ENCODE measurements at regions not wholly inside any gene's neighbourhood (a gene's known extent, or its start where the extent isn't known, plus 50 kb on each side); places are given as distances from the start of the nearest gene placed in this dataset.

- no peak for DNase-seq (ENCODE audit: low spot score)
- TF ChIP-seq, protein P1, sequence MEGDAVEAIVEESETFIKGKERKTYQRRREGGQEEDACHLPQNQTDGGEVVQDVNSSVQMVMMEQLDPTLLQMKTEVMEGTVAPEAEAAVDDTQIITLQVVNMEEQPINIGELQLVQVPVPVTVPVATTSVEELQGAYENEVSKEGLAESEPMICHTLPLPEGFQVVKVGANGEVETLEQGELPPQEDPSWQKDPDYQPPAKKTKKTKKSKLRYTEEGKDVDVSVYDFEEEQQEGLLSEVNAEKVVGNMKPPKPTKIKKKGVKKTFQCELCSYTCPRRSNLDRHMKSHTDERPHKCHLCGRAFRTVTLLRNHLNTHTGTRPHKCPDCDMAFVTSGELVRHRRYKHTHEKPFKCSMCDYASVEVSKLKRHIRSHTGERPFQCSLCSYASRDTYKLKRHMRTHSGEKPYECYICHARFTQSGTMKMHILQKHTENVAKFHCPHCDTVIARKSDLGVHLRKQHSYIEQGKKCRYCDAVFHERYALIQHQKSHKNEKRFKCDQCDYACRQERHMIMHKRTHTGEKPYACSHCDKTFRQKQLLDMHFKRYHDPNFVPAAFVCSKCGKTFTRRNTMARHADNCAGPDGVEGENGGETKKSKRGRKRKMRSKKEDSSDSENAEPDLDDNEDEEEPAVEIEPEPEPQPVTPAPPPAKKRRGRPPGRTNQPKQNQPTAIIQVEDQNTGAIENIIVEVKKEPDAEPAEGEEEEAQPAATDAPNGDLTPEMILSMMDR (IDR thresholded peaks at IDR 0.05; ENCODE audit: extremely low read depth, missing control alignments) = no peak
Observed at GRCh38 chr22:40113696-40114095, 64.0 kb upstream of the TNRC6B start.

DNA sequence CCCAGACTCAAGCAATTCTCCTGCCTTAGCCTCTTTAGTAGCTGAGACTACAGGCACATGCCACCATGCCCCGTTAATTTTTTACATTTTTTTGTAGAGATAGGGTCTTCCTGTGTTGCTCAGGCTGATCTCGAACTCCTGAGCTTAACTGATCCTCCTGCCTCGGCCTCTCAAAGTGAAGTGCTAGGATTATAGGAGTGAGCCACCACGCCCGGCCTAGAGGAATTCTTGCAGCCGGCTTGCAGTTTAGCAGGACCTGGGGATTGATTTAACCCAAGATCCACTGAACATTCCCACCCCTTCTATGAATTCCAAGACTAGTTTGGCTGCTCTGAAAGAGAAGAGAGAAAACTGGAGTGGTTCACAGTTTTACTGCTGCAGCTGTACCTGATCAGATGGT, 63.3 kb upstream of the TNRC6B start:
- TF ChIP-seq, protein P1 (IDR thresholded peaks at IDR 0.05; ENCODE audit: extremely low read depth, missing control alignments) = no peak
- DNase-seq (ENCODE audit: low spot score) = no peak

GRCh38 chr22:40116496-40117200, 61.1 kb upstream of the TNRC6B start:
- TF ChIP-seq, protein P1 (IDR thresholded peaks at IDR 0.05; ENCODE audit: extremely low read depth, missing control alignments) = no peak
- no peak for DNase-seq (ENCODE audit: low spot score)

GRCh38 chr22:40118979-40119378, 58.7 kb upstream of the TNRC6B start:
- no peak for DNase-seq (ENCODE audit: low spot score)
- TF ChIP-seq, protein P1 (IDR thresholded peaks at IDR 0.05; ENCODE audit: extremely low read depth, missing control alignments) = no peak

GRCh38 chr22:40120848-40121247, 56.9 kb upstream of the TNRC6B start:
- TF ChIP-seq, protein P1 (IDR thresholded peaks at IDR 0.05; ENCODE audit: extremely low read depth, missing control alignments) = no peak
- no peak for DNase-seq (ENCODE audit: low spot score)

- DNase-seq (ENCODE audit: low spot score) = no peak
- TF ChIP-seq, protein P1 (IDR thresholded peaks at IDR 0.05; ENCODE audit: extremely low read depth, missing control alignments) = no peak
Observed at GRCh38 chr22:40121461-40121860, 56.3 kb upstream of the TNRC6B start.

DNA sequence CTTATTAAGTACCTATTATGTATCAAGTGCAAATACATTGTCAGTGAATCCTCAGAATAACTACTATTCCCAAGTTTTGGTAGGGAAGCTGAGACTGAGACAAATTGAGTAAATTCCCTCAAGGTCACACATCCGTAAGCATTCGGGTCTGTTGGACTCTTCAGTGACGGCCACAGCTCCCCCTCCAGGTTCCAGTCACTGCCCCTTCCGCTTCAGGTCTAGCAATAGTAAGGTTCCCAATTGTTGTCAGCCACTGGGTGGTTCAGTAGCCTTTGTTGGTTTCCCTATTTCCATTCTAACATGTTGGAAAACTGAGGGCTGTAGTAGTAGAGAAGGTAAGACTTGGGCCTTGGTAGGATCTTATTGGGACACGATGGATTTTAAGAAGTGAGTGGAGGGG, 54.9 kb upstream of the TNRC6B start:
- TF ChIP-seq, protein P1 (IDR thresholded peaks at IDR 0.05; ENCODE audit: extremely low read depth, missing control alignments) = no peak
- no peak for DNase-seq (ENCODE audit: low spot score)

Data from GM20000 (cell line).